ENCODE measurements at regions not wholly inside any gene's neighbourhood (a gene's known extent, or its start where the extent isn't known, plus 50 kb on each side); places are given as distances from the start of the nearest gene placed in this dataset.

- no peak for TF ChIP-seq CTCF (IDR thresholded peaks at IDR 0.05; ENCODE audit: low read length)
- no peak for TF ChIP-seq EZH2 (IDR thresholded peaks at IDR 0.05; ENCODE audit: borderline replicate concordance, low read length)
Measured at GRCh38 chr13:44860454-44860853, 128.8 kb downstream of the NUFIP1 start.

Data from OCI-LY1 (cell line).